GM21723 (cell line): ENCODE measurements at regions not wholly inside any gene's neighbourhood (a gene's known extent, or its start where the extent isn't known, plus 50 kb on each side); places are given as distances from the start of the nearest gene placed in this dataset.

Experiments used
- ATAC-seq: cut with Tn5 transposase; IDR thresholded peaks from one replicate; pipeline ENCODE4 v1.9.1; 2021; ENCODE audit warnings: mild to moderate bottlenecking, moderate library complexity; ENCODE audit not compliant: unreplicated experiment

DNA sequence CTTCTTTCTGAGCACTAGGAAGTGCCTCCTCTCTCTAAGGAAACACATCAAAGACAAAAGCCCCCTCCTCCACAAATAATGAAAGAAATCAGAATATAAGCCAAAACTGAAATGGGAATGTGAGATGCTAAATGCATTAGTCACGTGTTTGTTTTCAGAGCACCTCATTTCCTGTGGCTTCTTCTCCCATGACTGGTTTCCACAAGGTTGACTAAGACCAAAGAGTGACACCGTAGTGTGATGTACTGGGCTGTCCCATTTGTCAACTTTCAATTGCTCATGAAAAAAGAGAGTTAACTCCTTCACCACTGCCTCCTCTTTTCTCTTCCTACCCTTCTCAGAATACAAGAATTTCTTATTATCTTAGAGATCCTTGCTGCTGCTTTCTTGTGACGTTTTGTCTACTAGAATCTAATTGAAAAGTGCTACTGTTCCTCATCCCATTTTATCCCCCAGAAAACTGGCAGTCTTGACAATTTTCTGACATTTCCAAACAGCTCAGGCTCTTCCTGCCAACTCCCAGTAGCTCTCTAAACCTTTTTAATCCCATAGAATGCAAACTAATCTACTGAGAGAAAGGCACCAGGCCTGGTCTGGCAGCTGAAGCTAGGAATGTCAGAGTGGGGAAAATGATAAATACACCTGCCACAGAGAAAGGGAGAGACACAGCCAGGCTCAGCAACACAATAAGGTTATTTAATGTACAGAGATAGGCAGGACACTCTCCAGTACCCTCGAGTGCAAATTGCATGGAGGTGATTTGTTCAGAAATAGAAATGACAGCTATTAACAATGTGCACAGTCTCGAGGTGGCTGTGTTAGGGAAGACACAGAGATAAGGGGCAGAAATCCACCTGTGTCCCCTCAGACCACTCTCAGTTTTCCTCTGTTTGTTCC is 671.7 kb upstream of the NRSN1 start:
- ATAC-seq = no peak

GRCh38 chr6:23455754-23456153 is 670.3 kb upstream of the NRSN1 start:
- no peak for ATAC-seq

DNA sequence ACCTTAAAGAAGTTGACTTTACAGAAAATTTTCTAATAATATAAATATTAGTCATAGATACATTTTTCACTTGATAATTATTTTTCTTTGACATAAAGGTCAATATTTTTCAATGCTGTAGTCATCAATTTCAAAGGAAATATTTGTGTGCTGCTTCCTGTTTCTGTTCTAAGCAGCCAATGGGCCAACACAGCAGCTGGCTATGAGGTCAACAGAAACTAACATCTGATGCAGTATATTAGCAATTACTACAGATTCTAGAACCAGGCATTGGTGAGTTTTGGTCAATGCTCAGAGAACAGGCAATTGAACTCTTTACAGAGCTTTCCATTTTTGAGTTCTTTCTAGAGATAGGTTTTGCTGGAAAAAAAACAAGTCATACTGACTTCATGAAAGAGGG is 669.6 kb upstream of the NRSN1 start:
- no peak for ATAC-seq

- no peak for ATAC-seq
Observed at GRCh38 chr6:23457321-23457720, 668.7 kb upstream of the NRSN1 start.

DNA sequence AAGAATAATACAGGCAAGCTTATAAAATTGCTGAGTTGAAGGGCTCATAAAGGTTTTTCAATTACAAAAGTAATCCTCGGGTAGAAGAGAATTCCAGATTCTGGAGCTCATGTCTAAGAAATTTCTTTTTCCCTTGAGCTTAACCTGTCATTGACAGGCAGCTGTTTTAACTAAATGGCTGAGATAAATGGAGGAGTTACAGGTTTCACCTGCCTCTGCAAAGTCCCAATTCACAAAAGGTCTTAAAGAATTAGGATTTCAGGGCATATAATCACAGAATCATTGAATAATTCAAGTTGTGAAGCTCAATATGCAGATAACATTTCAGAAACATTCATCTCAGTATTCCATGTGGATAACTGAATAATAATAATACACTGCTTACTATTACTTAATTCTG is 660.1 kb upstream of the NRSN1 start:
- ATAC-seq = no peak

- no peak for ATAC-seq
Observed at GRCh38 chr6:23477586-23477985, 648.4 kb upstream of the NRSN1 start.

DNA sequence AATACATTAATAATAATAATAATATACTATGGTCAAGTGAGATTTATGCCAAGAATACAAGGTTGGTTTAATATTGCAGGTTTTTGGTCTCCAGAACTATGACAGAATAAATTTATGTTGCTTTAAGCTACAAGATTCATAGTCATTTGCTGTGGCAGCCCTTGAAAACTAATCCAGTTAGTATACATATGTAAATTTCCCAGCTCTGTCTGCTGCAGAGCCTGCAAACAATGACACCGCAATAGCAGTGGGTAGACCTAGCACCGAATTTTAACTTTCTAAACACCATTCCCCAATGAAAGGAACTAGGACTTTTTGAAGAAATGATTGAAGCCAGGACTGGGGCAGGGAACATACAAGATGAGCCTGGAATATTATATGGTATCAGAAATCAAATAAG is 647.7 kb upstream of the NRSN1 start:
- no peak for ATAC-seq

- ATAC-seq = no peak
Observed at GRCh38 chr6:23483896-23484295, 642.1 kb upstream of the NRSN1 start.

DNA sequence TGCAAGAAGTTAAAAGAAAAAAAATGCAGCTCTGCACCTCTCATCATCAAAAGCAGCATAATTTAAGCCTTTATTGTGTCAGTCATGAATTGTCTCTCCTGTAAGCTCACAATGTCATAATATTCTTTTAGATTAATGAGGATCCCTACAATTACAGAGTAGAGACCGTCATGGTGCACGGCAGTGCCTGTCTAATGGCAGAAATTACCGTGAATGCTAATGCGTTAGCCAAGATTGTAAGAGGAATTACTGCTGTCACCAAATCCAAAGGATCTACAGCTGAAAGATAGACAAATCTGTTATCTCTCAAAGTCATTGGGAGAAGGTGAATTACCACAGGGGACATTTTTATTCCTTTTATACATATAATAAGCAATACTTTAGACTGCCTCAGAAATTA is 631.6 kb upstream of the NRSN1 start:
- ATAC-seq = no peak

- ATAC-seq = no peak
Observed at GRCh38 chr6:23498013-23498412, 628.0 kb upstream of the NRSN1 start.

- ATAC-seq = no peak
Observed at GRCh38 chr6:23499549-23499948, 626.5 kb upstream of the NRSN1 start.

- ATAC-seq = no peak
Observed at GRCh38 chr6:23503173-23503572, 622.8 kb upstream of the NRSN1 start.

- ATAC-seq = no peak
Observed at GRCh38 chr6:23505026-23505425, 621.0 kb upstream of the NRSN1 start.

DNA sequence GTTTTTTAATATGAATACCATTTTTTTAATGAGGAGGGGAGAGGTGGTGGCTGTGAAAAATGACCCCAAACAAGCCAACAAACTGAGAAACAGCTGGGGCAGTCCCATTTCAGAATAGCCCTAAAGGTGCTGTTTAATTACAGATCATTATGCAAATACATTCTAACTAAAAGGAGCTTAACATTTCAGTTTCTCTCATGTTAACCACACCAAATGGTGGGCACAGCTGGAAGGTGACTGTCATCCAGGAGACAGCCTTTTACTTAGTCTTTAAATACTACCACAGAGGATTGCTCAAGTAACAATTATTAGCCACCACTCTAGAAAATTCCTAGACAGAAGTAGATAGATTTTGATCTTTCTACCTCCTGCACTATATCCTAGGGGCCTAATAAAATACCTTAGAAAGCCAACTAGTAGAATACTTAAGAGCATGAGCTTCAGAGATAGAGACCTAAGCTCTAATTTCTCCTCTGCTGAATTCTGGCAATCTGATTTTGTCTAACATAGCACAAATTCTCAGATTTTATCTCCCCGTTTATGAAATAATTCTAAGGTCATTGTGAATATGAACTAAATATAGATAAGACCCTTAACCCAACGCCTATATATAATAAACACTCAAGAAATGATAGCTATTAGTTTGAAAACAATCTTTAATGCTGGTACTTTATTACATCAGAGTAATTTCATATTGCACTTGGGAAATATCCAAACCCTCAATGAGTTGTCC is 615.1 kb upstream of the NRSN1 start:
- ATAC-seq = no peak

DNA sequence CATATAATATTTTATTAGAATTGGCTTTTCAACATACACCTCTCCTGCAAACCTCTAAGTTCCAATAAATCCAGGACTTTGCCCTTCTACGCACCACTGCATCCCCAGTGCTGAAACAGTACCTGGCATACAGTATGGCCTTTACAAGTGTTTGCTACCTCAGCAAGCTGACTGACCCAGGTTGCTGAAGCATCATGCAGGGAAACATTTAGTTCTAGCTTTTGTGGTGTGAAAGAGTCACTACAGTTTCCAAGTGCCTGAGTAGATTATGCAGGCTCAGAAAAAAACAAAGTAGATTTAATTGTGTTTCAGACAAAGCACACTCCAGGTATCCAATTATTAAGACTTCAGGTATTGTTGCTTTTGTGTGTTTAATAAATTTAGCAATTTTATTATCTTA is 614.2 kb upstream of the NRSN1 start:
- ATAC-seq = no peak

- ATAC-seq = no peak
Observed at GRCh38 chr6:23518294-23518693, 607.7 kb upstream of the NRSN1 start.

GRCh38 chr6:23522792-23523547 is 603.0 kb upstream of the NRSN1 start:
- ATAC-seq = no peak

DNA sequence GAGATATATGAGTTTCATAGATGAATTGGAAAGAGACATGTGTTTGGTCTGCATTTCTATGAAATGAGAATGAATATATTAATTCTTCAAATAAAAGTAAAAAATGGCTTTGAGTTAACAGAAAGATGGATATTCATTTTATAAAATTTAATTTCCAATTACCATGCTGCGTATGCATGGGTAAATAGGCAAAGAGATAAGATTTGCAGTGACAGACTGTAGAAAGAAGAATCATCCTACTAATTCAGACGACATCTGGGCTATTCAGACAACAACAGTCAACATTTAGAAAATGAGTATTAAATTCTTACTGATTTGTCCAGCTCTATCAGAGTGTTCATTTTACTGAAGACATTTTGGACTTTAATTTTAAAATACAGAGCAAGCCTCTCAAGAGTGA is 602.2 kb upstream of the NRSN1 start:
- ATAC-seq = no peak

- ATAC-seq = no peak
Observed at GRCh38 chr6:23524548-23524947, 601.5 kb upstream of the NRSN1 start.

DNA sequence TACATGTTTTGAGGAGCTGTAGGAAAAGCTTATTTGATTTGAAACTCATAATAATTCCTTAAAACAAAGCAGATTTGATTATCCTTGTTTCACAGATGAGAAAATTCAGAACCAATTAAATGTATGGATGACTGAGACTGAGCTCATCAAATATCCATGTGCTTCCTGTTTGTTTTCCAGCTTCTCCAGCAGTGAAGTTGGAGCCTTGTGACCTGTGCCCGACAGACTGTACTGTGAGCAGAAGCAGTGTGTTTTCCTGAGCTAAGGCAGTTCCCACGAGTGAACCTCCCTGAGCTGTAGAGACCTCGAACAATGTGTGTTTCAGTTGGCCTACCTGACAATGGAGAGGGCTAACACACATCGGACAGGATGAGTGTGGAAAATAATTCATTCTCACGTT is 599.5 kb upstream of the NRSN1 start:
- no peak for ATAC-seq

- no peak for ATAC-seq
Observed at GRCh38 chr6:23529902-23530301, 596.1 kb upstream of the NRSN1 start.

GRCh38 chr6:23531666-23532065 is 594.3 kb upstream of the NRSN1 start:
- ATAC-seq = no peak
